GM18867 (cell line): ENCODE measurements at regions not wholly inside any gene's neighbourhood (a gene's known extent, or its start where the extent isn't known, plus 50 kb on each side); places are given as distances from the start of the nearest gene placed in this dataset.

Experiments used
- ATAC-seq: cut with Tn5 transposase; IDR thresholded peaks from one replicate; pipeline ENCODE4 v1.9.1; 2021; ENCODE audit warnings: mild to moderate bottlenecking, moderate library complexity; ENCODE audit not compliant: unreplicated experiment

GRCh38 chr3:131151-131888, 65.2 kb upstream of the CHL1 start:
- ATAC-seq = no peak

- no peak for ATAC-seq
Measured at GRCh38 chr3:132378-132777, 64.2 kb upstream of the CHL1 start.

GRCh38 chr3:132904-133303, 63.7 kb upstream of the CHL1 start:
- no peak for ATAC-seq

GRCh38 chr3:140748-141330, 55.7 kb upstream of the CHL1 start:
- ATAC-seq = no peak
